ENCODE measurements at regions not wholly inside any gene's neighbourhood (a gene's known extent, or its start where the extent isn't known, plus 50 kb on each side); places are given as distances from the start of the nearest gene placed in this dataset.

GRCh38 chr2:82260521-82260920 is 1956.0 kb upstream of the LRRTM1 start:
- Histone ChIP-seq H3K4me2 (ENCODE audit: insufficient read depth, low read length) (no peak overlapping the region), H3K4me1 (ENCODE audit: insufficient read depth, low read length) (no peaks in the 10 kb centered on the region), H3K27ac (ENCODE audit: low read length) (no peak overlapping the region), H3K36me3 (ENCODE audit: insufficient read depth, low read length) (no peaks in the 10 kb centered on the region), H3K9me3 (ENCODE audit: insufficient read depth, low read length, severe bottlenecking) (peaks cover 4% of the 10 kb centered on the region), H4K20me1 (ENCODE audit: insufficient read depth, low read length) (no peaks in the 10 kb centered on the region), H2AFZ (ENCODE audit: low read depth, low read length) (no peak overlapping the region), H3K4me3 (ENCODE audit: low read depth in 1 of 2, low read length in 2 of 2) (no peak overlapping the region), H3K9ac (ENCODE audit: low read depth, low read length) (no peak overlapping the region), H3K79me2 (ENCODE audit: insufficient read depth, low read length) (no peaks in the 10 kb centered on the region), H3K27me3 (ENCODE audit: insufficient read depth, low read length, poor library complexity) (no peaks in the 10 kb centered on the region)
- DNase-seq = no peak
- ATAC-seq (ENCODE audit: insufficient read depth, low read depth) = no peak
- TF ChIP-seq EZH2 (IDR thresholded peaks at IDR 0.05; ENCODE audit: borderline replicate concordance, low read depth, low read length, severe bottlenecking) (no peak), CTCF (IDR thresholded peaks at IDR 0.05; ENCODE audit: borderline replicate concordance, extremely low read depth, low read length, poor library complexity, severe bottlenecking) (no peak)

GRCh38 chr2:82259551-82259950 is 1955.0 kb upstream of the LRRTM1 start:
- no peaks in the 10 kb centered on the region for H4K20me1 ChIP-seq (ENCODE audit: insufficient read depth, low read length)
- ATAC-seq (ENCODE audit: insufficient read depth, low read depth) (no peak), DNase-seq (no peak)
- TF ChIP-seq CTCF (IDR thresholded peaks at IDR 0.05; ENCODE audit: borderline replicate concordance, extremely low read depth, low read length, poor library complexity, severe bottlenecking) = no peak
- no peak for TF ChIP-seq EZH2 (IDR thresholded peaks at IDR 0.05; ENCODE audit: borderline replicate concordance, low read depth, low read length, severe bottlenecking)
- no peak overlapping the region for H2AFZ ChIP-seq (ENCODE audit: low read depth, low read length)
- no peak overlapping the region for H3K27ac ChIP-seq (ENCODE audit: low read length)
- H3K4me2 ChIP-seq (ENCODE audit: insufficient read depth, low read length) = no peak overlapping the region
- no peaks in the 10 kb centered on the region for H3K36me3 ChIP-seq (ENCODE audit: insufficient read depth, low read length)
- H3K9me3 ChIP-seq (ENCODE audit: insufficient read depth, low read length, severe bottlenecking) = peaks cover 4% of the 10 kb centered on the region
- H3K9ac ChIP-seq (ENCODE audit: low read depth, low read length) = no peak overlapping the region
- H3K79me2 ChIP-seq (ENCODE audit: insufficient read depth, low read length) = no peaks in the 10 kb centered on the region
- no peaks in the 10 kb centered on the region for H3K27me3 ChIP-seq (ENCODE audit: insufficient read depth, low read length, poor library complexity)
- H3K4me1 ChIP-seq (ENCODE audit: insufficient read depth, low read length) = no peaks in the 10 kb centered on the region
- H3K4me3 ChIP-seq (ENCODE audit: low read depth in 1 of 2, low read length in 2 of 2) = no peak overlapping the region

GRCh38 chr2:82257796-82258555 is 1953.4 kb upstream of the LRRTM1 start:
- ATAC-seq (ENCODE audit: insufficient read depth, low read depth) = no peak
- DNase-seq = no peak
- no peak overlapping the region for H3K4me3 ChIP-seq (ENCODE audit: low read depth in 1 of 2, low read length in 2 of 2)

More at GRCh38 chr2:82257796-82258555, 1953.4 kb upstream of the LRRTM1 start:
- Histone ChIP-seq H3K79me2 (ENCODE audit: insufficient read depth, low read length) (no peaks in the 10 kb centered on the region), H4K20me1 (ENCODE audit: insufficient read depth, low read length) (no peaks in the 10 kb centered on the region), H3K4me1 (ENCODE audit: insufficient read depth, low read length) (no peaks in the 10 kb centered on the region), H3K9ac (ENCODE audit: low read depth, low read length) (no peak overlapping the region), H3K27me3 (ENCODE audit: insufficient read depth, low read length, poor library complexity) (no peaks in the 10 kb centered on the region), H3K36me3 (ENCODE audit: insufficient read depth, low read length) (no peaks in the 10 kb centered on the region), H3K27ac (ENCODE audit: low read length) (no peak overlapping the region), H3K9me3 (ENCODE audit: insufficient read depth, low read length, severe bottlenecking) (no peaks in the 10 kb centered on the region), H2AFZ (ENCODE audit: low read depth, low read length) (no peak overlapping the region), H3K4me2 (ENCODE audit: insufficient read depth, low read length) (no peak overlapping the region)
- no peak for TF ChIP-seq EZH2 (IDR thresholded peaks at IDR 0.05; ENCODE audit: borderline replicate concordance, low read depth, low read length, severe bottlenecking)
- TF ChIP-seq CTCF (IDR thresholded peaks at IDR 0.05; ENCODE audit: borderline replicate concordance, extremely low read depth, low read length, poor library complexity, severe bottlenecking) = no peak
